Neutrophil (primary cell): ENCODE measurements at regions not wholly inside any gene's neighbourhood (a gene's known extent, or its start where the extent isn't known, plus 50 kb on each side); places are given as distances from the start of the nearest gene placed in this dataset.
"Not testable (repeated sequence)": the region's sequence is repeated elsewhere in the genome, so short reads cannot be mapped to it uniquely, and the experiment has no call there.

Experiments
- H3K27ac ChIP-seq: fragments of 200-600 bp; sonication (generic); 2 replicates; pipeline ENCODE4 v1.5.1; 2016; ENCODE audit warnings: mild to moderate bottlenecking, moderate library complexity
- H3K27me3 ChIP-seq: fragments of 200-600 bp; sonication (generic); 2 replicates; pipeline ENCODE4 v1.6.0; 2016; ENCODE audit warnings: mild to moderate bottlenecking
- H3K36me3 ChIP-seq: fragments of 200-600 bp; sonication (generic); 2 replicates; pipeline ENCODE4 v1.5.1; 2017
- H3K4me1 ChIP-seq, 2 experiments: fragments of 200-600 bp in 1 of 2; sonication (generic) in 1 of 2; 1 replicate in 1 of 2; 2 replicates in 1 of 2; pipeline versions ENCODE4 v1.5.1 to v1.6.1; 2013 to 2016; ENCODE audit warnings: low read depth in 1 of 2, low read length in 1 of 2, mild to moderate bottlenecking in 1 of 2, moderate library complexity in 1 of 2; ENCODE audit not compliant: control insufficient read depth in 1 of 2, insufficient read depth in 1 of 2
- H3K4me3 ChIP-seq, 2 experiments: fragments of 200-600 bp in 1 of 2; sonication (generic) in 1 of 2; 1 replicate in 1 of 2; 2 replicates in 1 of 2; pipeline ENCODE4 v1.5.1; 2013 to 2016; ENCODE audit warnings: low read depth in 1 of 2, low read length in 1 of 2, mild to moderate bottlenecking in 1 of 2, moderate library complexity in 1 of 2
- H3K9me3 ChIP-seq: fragments of 200-600 bp; sonication (generic); 2 replicates; pipeline ENCODE4 v1.5.1; 2016
- CTCF ChIP-seq: fragments of 200-600 bp; sonication (generic); IDR thresholded peaks from 2 replicates; pipeline ENCODE4 v1.5.1; 2016; ENCODE audit warnings: antibody characterized with exemption

GRCh38 chr16:55019419-55020131, 88.9 kb downstream of the IRX5 start:
- no peaks in the 10 kb centered on the region for H3K9me3 ChIP-seq
- no peak for TF ChIP-seq CTCF
- no peak overlapping the region for H3K27ac ChIP-seq
- no peak overlapping the region for H3K4me3 ChIP-seq
- H3K36me3 ChIP-seq: no peaks in the 10 kb centered on the region
- H3K4me1 ChIP-seq: no peaks in the 10 kb centered on the region
- peaks cover 22% of the 10 kb centered on the region for H3K27me3 ChIP-seq

- peaks cover 22% of the 10 kb centered on the region for H3K27me3 ChIP-seq
- no peaks in the 10 kb centered on the region for H3K4me1 ChIP-seq
- no peaks in the 10 kb centered on the region for H3K36me3 ChIP-seq
- no peak overlapping the region for H3K27ac ChIP-seq
- H3K9me3 ChIP-seq: no peaks in the 10 kb centered on the region
- TF ChIP-seq CTCF: no peak
- H3K4me3 ChIP-seq: no peak overlapping the region
These were observed 91.2 kb downstream of the IRX5 start for GRCh38 chr16:55021595-55022475.

- H3K36me3 ChIP-seq, H3K27me3 ChIP-seq, H3K27ac ChIP-seq, H3K9me3 ChIP-seq, H3K4me1 ChIP-seq, H3K4me3 ChIP-seq: not testable (repeated sequence)
These were observed 96.6 kb downstream of the IRX5 start for GRCh38 chr16:55027260-55027659.

- H3K9me3 ChIP-seq: no peaks in the 10 kb centered on the region
- TF ChIP-seq CTCF: no peak
- H3K4me3 ChIP-seq: no peak overlapping the region
- H3K4me1 ChIP-seq: no peaks in the 10 kb centered on the region
- no peaks in the 10 kb centered on the region for H3K36me3 ChIP-seq
- H3K27me3 ChIP-seq: no peaks in the 10 kb centered on the region
- no peak overlapping the region for H3K27ac ChIP-seq
These were observed 98.8 kb downstream of the IRX5 start for GRCh38 chr16:55029509-55029908.

GRCh38 chr16:55030944-55031343, 100.3 kb downstream of the IRX5 start:
- Histone ChIP-seq H3K36me3 (no peaks in the 10 kb centered on the region), H3K27me3 (no peaks in the 10 kb centered on the region), H3K27ac (no peak overlapping the region), H3K4me3 (no peak overlapping the region), H3K9me3 (no peaks in the 10 kb centered on the region), H3K4me1 (no peaks in the 10 kb centered on the region)
- no peak for TF ChIP-seq CTCF

GRCh38 chr16:55031481-55031880, 100.8 kb downstream of the IRX5 start:
- no peaks in the 10 kb centered on the region for H3K4me1 ChIP-seq
- no peaks in the 10 kb centered on the region for H3K27me3 ChIP-seq
- no peak overlapping the region for H3K27ac ChIP-seq
- no peak overlapping the region for H3K4me3 ChIP-seq
- TF ChIP-seq CTCF: no peak
- H3K9me3 ChIP-seq: no peaks in the 10 kb centered on the region
- H3K36me3 ChIP-seq: no peaks in the 10 kb centered on the region
